Adrenal gland (tissue), 9 donors: ENCODE measurements at regions not wholly inside any gene's neighbourhood (a gene's known extent, or its start where the extent isn't known, plus 50 kb on each side); places are given as distances from the start of the nearest gene placed in this dataset.

ENCODE experiments used
- DNase-seq, 7 donors: peaks; one replicate each; pipeline ENCODE4 v3.0.0-alpha.2; 2019 to 2020
- H3K27ac ChIP-seq, 5 donors: fragments of 200-600 bp; sonication (generic) in 4 of 5; 1 replicate in 3 of 5; 2 replicates in 2 of 5; pipeline versions ENCODE4 v1.5.1 to v1.8.0; 2016 to 2020; ENCODE audit warnings: mild to moderate bottlenecking in 1 of 5
- H3K27me3 ChIP-seq: fragments of 200-600 bp; 2 replicates; pipeline ENCODE4 v1.8.0; 2021
- H3K36me3 ChIP-seq, 2 donors: fragments of 200-600 bp; replicated peaks in 1 of 2; 1 replicate in 1 of 2; 2 replicates in 1 of 2; pipeline versions ENCODE4 v1.5.1 to v1.8.0; 2018 to 2022
- H3K4me1 ChIP-seq, 2 donors: fragments of 200-600 bp; replicated peaks in 1 of 2; 1 replicate in 1 of 2; 2 replicates in 1 of 2; pipeline versions ENCODE4 v1.5.1 to v1.8.0; 2018 to 2021
- H3K4me3 ChIP-seq, 4 donors: fragments of 200-600 bp; sonication (generic) in 3 of 4; one replicate each; pipeline ENCODE4 v1.5.1; 2016 to 2018
- H3K9me3 ChIP-seq, 3 donors: fragments of 200-600 bp; sonication (generic) in 1 of 3; replicated peaks in 1 of 3; 1 replicate in 2 of 3; 2 replicates in 1 of 3; pipeline versions ENCODE4 v1.5.1 to v1.8.0; 2016 to 2021
- CTCF ChIP-seq, 6 experiments: fragments of 450-650 bp in 4 of 6; fragments of 200-600 bp in 2 of 6; sonication (generic) in 1 of 6; IDR thresholded peaks; 1 replicate in 5 of 6; 2 replicates in 1 of 6; pipeline versions ENCODE4 v1.5.1 to v1.8.0; 2016 to 2021; ENCODE audit warnings: antibody characterized with exemption in 6 of 6, mild to moderate bottlenecking in 2 of 6, moderate library complexity in 1 of 6
- POLR2A ChIP-seq, 2 donors: fragments of 450-650 bp; IDR thresholded peaks; one replicate each; pipeline ENCODE4 v1.6.1; 2017; ENCODE audit warnings: antibody characterized with exemption in 2 of 2, mild to moderate bottlenecking in 2 of 2, moderate library complexity in 1 of 2
- WGBS, 4 donors: extraction: QIAGEN DNeasy Blood & Tissue Kit in 2 of 4; methylation state at CpG; one replicate each; pipeline versions ENCODE4 v1.1.5 to v1.1.7; 2013 to 2017; 5-methylcytosine and 5-hydroxymethylcytosine counted together
- intact Hi-C, 2 donors: fragments of 100-400 bp; cut with DNase I; formaldehyde crosslinking; loops; one replicate each; pipeline versions ENCODE4 v1.14.1 to v1.15.0; 2022 to 2023
- donor health status: healthy with polysubstance abuse.
- donor health status: Bipolar disorder and iron deficiency.
- donor health status: DM: yes; HTN: yes; CAD: no.
- donor health status: DM: no; HTN: no; CAD: no.
- donor health status: DM: no; HTN: no; CAD: no.

- no peaks in the 10 kb centered on the region for H3K9me3 ChIP-seq
- no peaks in the 10 kb centered on the region for H3K36me3 ChIP-seq
- H3K4me3 ChIP-seq: no peak overlapping the region
- no peaks in the 10 kb centered on the region for H3K27me3 ChIP-seq
- H3K27ac ChIP-seq: no peak overlapping the region
- WGBS, 4 donors: 79 to 89% (median 87%) methylated on average over 3 of the region's 3 CpGs
- intact Hi-C loops: no loop called here
- peaks cover 0 to 11% of the 10 kb centered on the region in 2 donors for H3K4me1 ChIP-seq
- DNase-seq: no peak
- TF ChIP-seq POLR2A (IDR thresholded peaks at IDR 0.05) (no peak), CTCF (IDR thresholded peaks at IDR 0.05) (no peak)
Measured at GRCh38 chr9:556199-556598, 285.3 kb upstream of the DMRT1 start.

GRCh38 chr9:556675-557074, 284.8 kb upstream of the DMRT1 start:
- H3K4me1 ChIP-seq: peaks cover 0 to 11% of the 10 kb centered on the region in 2 donors
- intact Hi-C loops: no loop called here
- no peaks in the 10 kb centered on the region for H3K9me3 ChIP-seq
- TF ChIP-seq POLR2A (IDR thresholded peaks at IDR 0.05) (no peak), CTCF (IDR thresholded peaks at IDR 0.05) (no peak)
- no peak for DNase-seq
- H3K36me3 ChIP-seq: no peaks in the 10 kb centered on the region
- H3K4me3 ChIP-seq: no peak overlapping the region
- H3K27me3 ChIP-seq: no peaks in the 10 kb centered on the region
- H3K27ac ChIP-seq: no peak overlapping the region
- WGBS, 4 donors: 87 to 94% (median 92%) methylated on average over 2 of the region's 2 CpGs

GRCh38 chr9:557601-558201, 283.8 kb upstream of the DMRT1 start:
- intact Hi-C loops: no loop called here
- H3K9me3 ChIP-seq: no peaks in the 10 kb centered on the region
- no peak overlapping the region for H3K27ac ChIP-seq
- H3K4me1 ChIP-seq: peaks cover 0 to 3% of the 10 kb centered on the region in 2 donors
- no peak overlapping the region for H3K4me3 ChIP-seq
- TF ChIP-seq POLR2A (IDR thresholded peaks at IDR 0.05) (no peak), CTCF (IDR thresholded peaks at IDR 0.05) (no peak)
- no peaks in the 10 kb centered on the region for H3K36me3 ChIP-seq
- DNase-seq: no peak
- H3K27me3 ChIP-seq: no peaks in the 10 kb centered on the region
- WGBS, 4 donors: 89 to 94% (median 91%) methylated on average over 9 of the region's 9 CpGs

GRCh38 chr9:561427-561826, 280.1 kb upstream of the DMRT1 start:
- no peak for DNase-seq
- 59 to 88% (median 70%) methylated on average over 1 of the region's 1 CpG for WGBS, 4 donors
- intact Hi-C loops: no loop called here

More at GRCh38 chr9:561427-561826, 280.1 kb upstream of the DMRT1 start:
- Histone ChIP-seq H3K27me3 (no peaks in the 10 kb centered on the region), H3K9me3 (no peaks in the 10 kb centered on the region), H3K27ac (no peak overlapping the region), H3K4me3 (no peak overlapping the region), H3K36me3 (no peaks in the 10 kb centered on the region), H3K4me1 (no peaks in the 10 kb centered on the region)
- TF ChIP-seq CTCF (IDR thresholded peaks at IDR 0.05) (no peak), POLR2A (IDR thresholded peaks at IDR 0.05) (no peak)
